Astrocyte (in vitro differentiated cells and primary cell): ENCODE measurements at regions not wholly inside any gene's neighbourhood (a gene's known extent, or its start where the extent isn't known, plus 50 kb on each side); places are given as distances from the start of the nearest gene placed in this dataset.

Experiments used
- DNase-seq: peaks from one replicate; pipeline ENCODE4 v3.0.0-alpha.2; 2010; ENCODE audit warnings: low read depth
- FAIRE-seq: peaks from 2 replicates; lab custom pipeline; 2011; peaks lifted over from hg19 to GRCh38; lab: Jason Lieb, UNC
- H2AFZ ChIP-seq: 2 replicates; pipeline ENCODE4 v1.6.0; 2012; ENCODE audit warnings: low read depth, low read length, inconsistent platforms
- H3K27ac ChIP-seq: 2 replicates; pipeline ENCODE4 v1.5.1; 2011; ENCODE audit warnings: low read depth, low read length, inconsistent platforms
- H3K27me3 ChIP-seq: 2 replicates; pipeline ENCODE4 v1.6.0; 2011; ENCODE audit warnings: low read length, inconsistent platforms; ENCODE audit not compliant: insufficient read depth
- H3K36me3 ChIP-seq: 2 replicates; pipeline ENCODE4 v1.5.1; 2011; ENCODE audit warnings: low read length, inconsistent platforms; ENCODE audit not compliant: insufficient read depth
- H3K4me1 ChIP-seq: 2 replicates; pipeline ENCODE4 v1.5.1; 2011; ENCODE audit warnings: low read length, inconsistent platforms; ENCODE audit not compliant: insufficient read depth
- H3K4me2 ChIP-seq: 2 replicates; pipeline ENCODE4 v1.6.0; 2012; ENCODE audit warnings: low read length, inconsistent platforms
- H3K4me3 ChIP-seq: 2 replicates; pipeline ENCODE4 v1.5.1; 2011; ENCODE audit warnings: low read depth, mild to moderate bottlenecking, low read length, inconsistent platforms; ENCODE audit not compliant: insufficient read depth
- H3K79me2 ChIP-seq: 2 replicates; pipeline ENCODE4 v1.6.0; 2012; ENCODE audit warnings: mild to moderate bottlenecking, low read length, inconsistent platforms; ENCODE audit not compliant: insufficient read depth
- H3K9ac ChIP-seq: 2 replicates; pipeline ENCODE4 v1.6.0; 2012; ENCODE audit warnings: mild to moderate bottlenecking, low read length, inconsistent platforms
- H3K9me3 ChIP-seq: 2 replicates; pipeline ENCODE4 v1.5.1; 2012; ENCODE audit warnings: low read depth, mild to moderate bottlenecking, low read length, inconsistent platforms; ENCODE audit not compliant: insufficient read depth
- H4K20me1 ChIP-seq: 2 replicates; pipeline ENCODE4 v1.6.0; 2012; ENCODE audit warnings: low read length, inconsistent platforms; ENCODE audit not compliant: insufficient read depth
- H3K27ac Mint-ChIP-seq: one replicate; pipeline ENCODE4 v1.8.0; 2021; ENCODE audit warnings: mild to moderate bottlenecking, mixed read lengths; ENCODE audit not compliant: unreplicated experiment
- H3K27me3 Mint-ChIP-seq: one replicate; pipeline ENCODE4 v1.8.0; 2021; ENCODE audit warnings: low read depth, mixed read lengths; ENCODE audit not compliant: unreplicated experiment
- H3K36me3 Mint-ChIP-seq: one replicate; pipeline ENCODE4 v1.8.0; 2021; ENCODE audit warnings: low read depth, mixed read lengths; ENCODE audit not compliant: unreplicated experiment
- H3K4me1 Mint-ChIP-seq: one replicate; pipeline ENCODE4 v1.8.0; 2021; ENCODE audit warnings: low read depth, mixed read lengths; ENCODE audit not compliant: unreplicated experiment
- H3K4me3 Mint-ChIP-seq: one replicate; pipeline ENCODE4 v1.8.0; 2021; ENCODE audit warnings: mild to moderate bottlenecking, moderate library complexity, mixed read lengths; ENCODE audit not compliant: unreplicated experiment
- H3K9me3 Mint-ChIP-seq: one replicate; pipeline ENCODE4 v1.8.0; 2021; ENCODE audit warnings: mild to moderate bottlenecking, mixed read lengths; ENCODE audit not compliant: unreplicated experiment
- EZH2 ChIP-seq: IDR thresholded peaks from 2 replicates; pipeline ENCODE4 v1.6.1; 2012; ENCODE audit warnings: mild to moderate bottlenecking, low read length, inconsistent platforms; ENCODE audit not compliant: insufficient read depth
- TF ChIP-seq, protein P1 (sequence below): IDR thresholded peaks from 2 replicates; pipeline ENCODE4 v1.5.1; 2011; ENCODE audit warnings: low read depth, mild to moderate bottlenecking, inconsistent platforms, low read length, moderate library complexity; ENCODE audit not compliant: insufficient read depth

DNA sequence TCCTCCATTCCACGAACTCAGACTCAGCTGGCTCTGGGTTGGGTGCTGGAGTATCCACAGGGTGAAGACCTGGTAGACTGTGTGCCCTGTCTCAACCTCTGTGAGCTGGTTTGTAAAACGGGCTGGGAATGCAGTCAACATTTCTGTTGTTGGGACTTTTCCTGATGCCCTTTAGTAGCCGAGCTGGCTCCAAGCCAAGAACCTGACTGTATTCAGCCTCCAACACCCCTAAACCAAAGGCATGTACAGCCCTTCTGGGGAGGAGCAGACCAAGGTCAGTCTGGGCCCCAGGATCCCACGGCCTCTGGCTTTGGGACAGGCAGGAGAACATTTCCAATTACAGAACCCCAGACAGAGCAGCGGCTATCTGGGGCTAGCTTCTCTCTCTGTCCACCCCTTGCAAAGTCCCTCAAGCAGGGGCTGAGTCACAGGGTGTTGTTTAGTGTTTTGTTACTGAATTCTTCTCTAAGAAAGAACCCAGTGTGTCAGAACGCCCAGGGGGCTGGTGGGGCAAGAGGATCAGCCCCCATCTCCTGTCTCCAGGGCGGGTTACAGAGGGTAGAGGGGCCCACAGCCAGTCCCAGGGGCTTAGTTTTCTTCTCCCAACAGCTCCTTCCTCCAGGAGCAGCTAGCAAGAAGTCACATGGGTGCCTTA, 56.8 kb upstream of the SLC6A6 start:
- Mint-ChIP-seq H3K9me3 (no peaks in the 10 kb centered on the region), H3K27ac (no peak overlapping the region), H3K27me3 (peaks cover 26% of the 10 kb centered on the region), H3K4me1 (peaks cover 23% of the 10 kb centered on the region), H3K4me3 (no peak overlapping the region), H3K36me3 (no peaks in the 10 kb centered on the region)
- no peak for TF ChIP-seq EZH2
- TF ChIP-seq, protein P1, sequence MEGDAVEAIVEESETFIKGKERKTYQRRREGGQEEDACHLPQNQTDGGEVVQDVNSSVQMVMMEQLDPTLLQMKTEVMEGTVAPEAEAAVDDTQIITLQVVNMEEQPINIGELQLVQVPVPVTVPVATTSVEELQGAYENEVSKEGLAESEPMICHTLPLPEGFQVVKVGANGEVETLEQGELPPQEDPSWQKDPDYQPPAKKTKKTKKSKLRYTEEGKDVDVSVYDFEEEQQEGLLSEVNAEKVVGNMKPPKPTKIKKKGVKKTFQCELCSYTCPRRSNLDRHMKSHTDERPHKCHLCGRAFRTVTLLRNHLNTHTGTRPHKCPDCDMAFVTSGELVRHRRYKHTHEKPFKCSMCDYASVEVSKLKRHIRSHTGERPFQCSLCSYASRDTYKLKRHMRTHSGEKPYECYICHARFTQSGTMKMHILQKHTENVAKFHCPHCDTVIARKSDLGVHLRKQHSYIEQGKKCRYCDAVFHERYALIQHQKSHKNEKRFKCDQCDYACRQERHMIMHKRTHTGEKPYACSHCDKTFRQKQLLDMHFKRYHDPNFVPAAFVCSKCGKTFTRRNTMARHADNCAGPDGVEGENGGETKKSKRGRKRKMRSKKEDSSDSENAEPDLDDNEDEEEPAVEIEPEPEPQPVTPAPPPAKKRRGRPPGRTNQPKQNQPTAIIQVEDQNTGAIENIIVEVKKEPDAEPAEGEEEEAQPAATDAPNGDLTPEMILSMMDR = no peak
- DNase-seq (peak; percentile 18), FAIRE-seq (no peak)
- Histone ChIP-seq H3K27me3 (peaks cover 4% of the 10 kb centered on the region), H2AFZ (no peak overlapping the region), H3K9ac (no peak overlapping the region), H3K4me2 (peak overlapping the region; percentile 21), H4K20me1 (no peaks in the 10 kb centered on the region), H3K27ac (no peak overlapping the region), H3K4me1 (peaks cover 11% of the 10 kb centered on the region), H3K79me2 (no peaks in the 10 kb centered on the region), H3K36me3 (no peaks in the 10 kb centered on the region), H3K9me3 (no peaks in the 10 kb centered on the region), H3K4me3 (no peak overlapping the region)

DNA sequence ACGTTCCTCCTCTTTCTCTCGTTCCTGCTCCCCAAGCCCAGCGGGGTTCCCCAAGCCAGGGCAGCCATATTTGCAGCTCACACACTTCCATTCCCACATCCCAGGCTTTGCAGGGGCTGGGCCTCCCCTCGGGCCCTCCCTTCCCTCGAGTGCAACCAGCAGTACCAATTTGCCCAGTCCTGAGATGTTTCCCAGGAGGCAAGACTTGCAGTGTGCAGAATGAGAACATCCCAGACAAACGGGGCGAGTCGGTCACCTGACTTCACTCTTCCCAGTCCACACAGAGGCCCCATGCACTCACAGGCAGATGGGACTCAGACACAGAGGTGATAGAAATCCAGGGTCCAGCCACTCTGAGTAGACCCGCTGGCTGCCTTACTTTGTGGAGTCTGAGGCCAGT, 56.2 kb upstream of the SLC6A6 start:
- FAIRE-seq = no peak
- H3K9me3 ChIP-seq = no peaks in the 10 kb centered on the region
- peaks cover 27% of the 10 kb centered on the region for H3K27me3 Mint-ChIP-seq

DNA sequence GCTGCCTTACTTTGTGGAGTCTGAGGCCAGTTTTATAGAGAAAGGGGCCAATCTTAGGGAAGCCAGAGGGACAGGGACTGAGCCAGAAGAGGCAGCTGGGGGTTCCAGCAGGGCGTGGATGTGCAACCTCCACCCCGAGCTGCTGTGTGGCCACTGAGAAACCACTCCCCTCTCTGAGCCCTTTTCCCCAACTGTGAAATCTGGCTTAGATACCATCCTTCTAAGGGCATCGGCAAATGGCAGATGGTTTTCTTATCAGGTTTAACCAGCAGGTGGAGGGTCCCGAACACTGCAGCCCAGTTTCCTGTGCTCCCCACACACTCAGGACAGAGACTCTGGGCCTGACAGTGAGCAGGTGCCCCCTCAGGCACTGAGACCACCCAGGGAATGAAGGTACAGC, 55.8 kb upstream of the SLC6A6 start:
- Mint-ChIP-seq H3K27ac (no peak overlapping the region), H3K36me3 (no peaks in the 10 kb centered on the region), H3K4me1 (peaks cover 25% of the 10 kb centered on the region), H3K27me3 (peaks cover 31% of the 10 kb centered on the region), H3K4me3 (peak overlapping the region; percentile 50), H3K9me3 (no peaks in the 10 kb centered on the region)
- no peak overlapping the region for H2AFZ ChIP-seq
- H3K27ac ChIP-seq = no peak overlapping the region
- peaks cover 4% of the 10 kb centered on the region for H3K27me3 ChIP-seq
- no peak for TF ChIP-seq EZH2
- TF ChIP-seq, protein P1 = no peak
- no peak overlapping the region for H3K4me2 ChIP-seq
- no peak overlapping the region for H3K9ac ChIP-seq
- H3K79me2 ChIP-seq = no peaks in the 10 kb centered on the region
- H3K9me3 ChIP-seq = no peaks in the 10 kb centered on the region
- no peak for FAIRE-seq
- H3K4me3 ChIP-seq = no peak overlapping the region
- DNase-seq = no peak
- H3K4me1 ChIP-seq = peaks cover 11% of the 10 kb centered on the region
- H4K20me1 ChIP-seq = no peaks in the 10 kb centered on the region
- no peaks in the 10 kb centered on the region for H3K36me3 ChIP-seq

More for the DNA sequence above, 56.2 kb upstream of the SLC6A6 start:
- Mint-ChIP-seq H3K4me1 (peaks cover 23% of the 10 kb centered on the region), H3K36me3 (no peaks in the 10 kb centered on the region), H3K27ac (no peak overlapping the region), H3K9me3 (no peaks in the 10 kb centered on the region), H3K4me3 (no peak overlapping the region)
- H3K4me2 ChIP-seq = peak overlapping the region; percentile 21
- no peaks in the 10 kb centered on the region for H3K36me3 ChIP-seq
- H3K9ac ChIP-seq = no peak overlapping the region
- H3K4me1 ChIP-seq = peaks cover 11% of the 10 kb centered on the region
- H4K20me1 ChIP-seq = no peaks in the 10 kb centered on the region
- H3K27ac ChIP-seq = no peak overlapping the region
- H3K4me3 ChIP-seq = no peak overlapping the region
- no peak for DNase-seq
- H3K79me2 ChIP-seq = no peaks in the 10 kb centered on the region
- TF ChIP-seq, protein P1 = no peak
- TF ChIP-seq EZH2 = no peak
- H3K27me3 ChIP-seq = peaks cover 4% of the 10 kb centered on the region
- H2AFZ ChIP-seq = no peak overlapping the region
